ENCODE measurements at regions not wholly inside any gene's neighbourhood (a gene's known extent, or its start where the extent isn't known, plus 50 kb on each side); places are given as distances from the start of the nearest gene placed in this dataset.

GRCh38 chr5:145014109-145014508, 821.0 kb downstream of the PRELID2 start:
- Histone ChIP-seq H3K4me3 (ENCODE audit: insufficient read depth, low read depth, low read length) (no peak overlapping the region), H2AK9ac (replicated peaks; ENCODE audit: low read depth, low read length, poor library complexity) (no peak overlapping the region), H3K9me3 (ENCODE audit: control insufficient read depth, insufficient read depth, low read length) (no peaks in the 10 kb centered on the region), H4K20me1 (ENCODE audit: insufficient read depth, low read length) (no peaks in the 10 kb centered on the region), H3K9me1 (ENCODE audit: insufficient read depth, low read length) (no peaks in the 10 kb centered on the region), H3K4me1 (ENCODE audit: control insufficient read depth, insufficient read depth, low read length) (no peaks in the 10 kb centered on the region), H3K18ac (ENCODE audit: low read depth, low read length) (no peak overlapping the region), H2AK5ac (ENCODE audit: low read depth, low read length) (no peak overlapping the region), H3K36me3 (ENCODE audit: control insufficient read depth, insufficient read depth, low read length) (no peaks in the 10 kb centered on the region), H3K14ac (replicated peaks; ENCODE audit: low read depth, low read length) (no peak overlapping the region), H3K23ac (ENCODE audit: low read depth, low read length) (no peak overlapping the region), H3K79me1 (ENCODE audit: low read depth in 1 of 2, low read length in 2 of 2) (no peaks in the 10 kb centered on the region), H4K8ac (ENCODE audit: low read depth in 2 of 2, low read length in 2 of 2) (no peak overlapping the region), H2BK120ac (ENCODE audit: low read depth, low read length) (no peak overlapping the region), H4K91ac (ENCODE audit: insufficient read depth, low read depth, low read length) (no peak overlapping the region), H3K9ac (ENCODE audit: low read depth, low read length) (no peak overlapping the region), H3K27ac (ENCODE audit: insufficient read depth, low read length) (no peak overlapping the region), H2BK15ac (ENCODE audit: low read depth, low read length) (no peak overlapping the region), H2BK20ac (ENCODE audit: low read depth, low read length) (no peak overlapping the region), H3K56ac (ENCODE audit: extremely low read depth, insufficient read depth, low read length) (no peak overlapping the region), H3K4ac (ENCODE audit: low read depth, low read length) (no peak overlapping the region), H3K27me3 (ENCODE audit: control insufficient read depth, insufficient read depth, low read length) (no peaks in the 10 kb centered on the region), H3K4me2 (ENCODE audit: low read depth, low read length) (no peak overlapping the region), H2BK5ac (ENCODE audit: low read depth, low read length, poor library complexity, severe bottlenecking) (no peak overlapping the region), H4K5ac (ENCODE audit: low read depth, low read length) (no peak overlapping the region), H2AFZ (replicated peaks; ENCODE audit: low read length, poor library complexity) (no peak overlapping the region)
- dilution Hi-C loops (cut with HindIII; ENCODE audit: low sequenced_read_pairs, unreplicated experiment), result no loop called here
- WGBS, 2 experiments (ENCODE audit: extremely low coverage in 2 of 2, insufficient read length in 1 of 2), result no CpG with 5 or more reads among the region's 3 CpGs
- intact Hi-C loops (cut with micrococcal nuclease), result no loop called here
- POLR2A ChIA-PET (ENCODE audit: unreplicated experiment), result no interaction called here
- no peak for TF ChIP-seq MXI1 (IDR thresholded peaks at IDR 0.05; ENCODE audit: borderline replicate concordance, low read depth, low read length)
- TF ChIP-seq RFX5 (IDR thresholded peaks at IDR 0.05; ENCODE audit: low read depth, low read length), result no peak
- no peak for TF ChIP-seq CEBPB (IDR thresholded peaks at IDR 0.05; ENCODE audit: low read depth, low read length)
- no peak for TF ChIP-seq RCOR1 (IDR thresholded peaks at IDR 0.05; ENCODE audit: insufficient replicate concordance, low read length)
- no peak for TF ChIP-seq POLR2A (IDR thresholded peaks at IDR 0.05; ENCODE audit: low read depth, low read length)
- no peak for TF ChIP-seq MAFK (IDR thresholded peaks at IDR 0.05; ENCODE audit: low read depth, low read length)
- no peak for TF ChIP-seq USF2 (IDR thresholded peaks at IDR 0.05; ENCODE audit: low read depth, low read length)
- no peak for TF ChIP-seq RAD21 (IDR thresholded peaks at IDR 0.05; ENCODE audit: low read length)
- TF ChIP-seq ELK1 (IDR thresholded peaks at IDR 0.05; ENCODE audit: borderline replicate concordance, low read depth, low read length), result no peak
- TF ChIP-seq SMC3 (IDR thresholded peaks at IDR 0.05; ENCODE audit: low read depth, low read length), result no peak
- no peak for TF ChIP-seq CHD1 (IDR thresholded peaks at IDR 0.05; ENCODE audit: low read depth, low read length)
- no peak for TF ChIP-seq FOS (IDR thresholded peaks at IDR 0.05; ENCODE audit: low read depth, low read length)
- no peak for TF ChIP-seq NFE2L2 (IDR thresholded peaks at IDR 0.05; ENCODE audit: low read depth, low read length)
- TF ChIP-seq BHLHE40 (IDR thresholded peaks at IDR 0.05; ENCODE audit: low read depth, low read length), result no peak
- TF ChIP-seq CTCF (conservative IDR thresholded peaks at IDR 0.05; ENCODE audit: low read depth, low read length), result no peak
- TF ChIP-seq MAZ (IDR thresholded peaks at IDR 0.05; ENCODE audit: borderline replicate concordance, low read depth, low read length), result no peak
- CTCF ChIA-PET, result interaction anchor here (1.7 kb wide), 1 partner anchor 11 kb away, joined by 3 read pairs; no protein-coding TSS in a partner anchor
- DNase-seq, result no peak
- no TSS peak for BruUV-seq (replicated peaks)
- ATAC-seq (ENCODE audit: low read depth), result no peak
- in situ Hi-C loops (cut with MboI; ENCODE audit: low sequenced_read_pairs), result no loop called here

Data from IMR-90 (cell line).